ENCODE measurements at regions not wholly inside any gene's neighbourhood (a gene's known extent, or its start where the extent isn't known, plus 50 kb on each side); places are given as distances from the start of the nearest gene placed in this dataset.

GRCh38 chr18:30705943-30706342 lies 336.6 kb downstream of the DSC3 start:
- TF ChIP-seq, protein P1, sequence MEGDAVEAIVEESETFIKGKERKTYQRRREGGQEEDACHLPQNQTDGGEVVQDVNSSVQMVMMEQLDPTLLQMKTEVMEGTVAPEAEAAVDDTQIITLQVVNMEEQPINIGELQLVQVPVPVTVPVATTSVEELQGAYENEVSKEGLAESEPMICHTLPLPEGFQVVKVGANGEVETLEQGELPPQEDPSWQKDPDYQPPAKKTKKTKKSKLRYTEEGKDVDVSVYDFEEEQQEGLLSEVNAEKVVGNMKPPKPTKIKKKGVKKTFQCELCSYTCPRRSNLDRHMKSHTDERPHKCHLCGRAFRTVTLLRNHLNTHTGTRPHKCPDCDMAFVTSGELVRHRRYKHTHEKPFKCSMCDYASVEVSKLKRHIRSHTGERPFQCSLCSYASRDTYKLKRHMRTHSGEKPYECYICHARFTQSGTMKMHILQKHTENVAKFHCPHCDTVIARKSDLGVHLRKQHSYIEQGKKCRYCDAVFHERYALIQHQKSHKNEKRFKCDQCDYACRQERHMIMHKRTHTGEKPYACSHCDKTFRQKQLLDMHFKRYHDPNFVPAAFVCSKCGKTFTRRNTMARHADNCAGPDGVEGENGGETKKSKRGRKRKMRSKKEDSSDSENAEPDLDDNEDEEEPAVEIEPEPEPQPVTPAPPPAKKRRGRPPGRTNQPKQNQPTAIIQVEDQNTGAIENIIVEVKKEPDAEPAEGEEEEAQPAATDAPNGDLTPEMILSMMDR (IDR thresholded peaks at IDR 0.05) = no peak
- no peak for TF ChIP-seq ZFX (IDR thresholded peaks at IDR 0.05; ENCODE audit: borderline replicate concordance)
